Epithelial cell of esophagus (primary cell): ENCODE measurements at regions not wholly inside any gene's neighbourhood (a gene's known extent, or its start where the extent isn't known, plus 50 kb on each side); places are given as distances from the start of the nearest gene placed in this dataset.
"Not testable (repeated sequence)": the region's sequence is repeated elsewhere in the genome, so short reads cannot be mapped to it uniquely, and the experiment has no call there.

ENCODE experiments used
- DNase-seq: peaks from one replicate; pipeline ENCODE4 v3.0.0; 2010; ENCODE audit warnings: low read depth
- H3K4me3 ChIP-seq: 2 replicates; pipeline ENCODE4 v1.5.1; 2011; ENCODE audit warnings: mild to moderate bottlenecking, low read length, control low read depth
- TF ChIP-seq, protein P1 (sequence below): IDR thresholded peaks from 2 replicates; pipeline ENCODE4 v1.5.1; 2011; ENCODE audit warnings: low read depth, mild to moderate bottlenecking, low read length, control low read depth, inconsistent platforms; ENCODE audit not compliant: insufficient read depth; ENCODE audit errors: missing control alignments

- no peak for DNase-seq
- TF ChIP-seq, protein P1, sequence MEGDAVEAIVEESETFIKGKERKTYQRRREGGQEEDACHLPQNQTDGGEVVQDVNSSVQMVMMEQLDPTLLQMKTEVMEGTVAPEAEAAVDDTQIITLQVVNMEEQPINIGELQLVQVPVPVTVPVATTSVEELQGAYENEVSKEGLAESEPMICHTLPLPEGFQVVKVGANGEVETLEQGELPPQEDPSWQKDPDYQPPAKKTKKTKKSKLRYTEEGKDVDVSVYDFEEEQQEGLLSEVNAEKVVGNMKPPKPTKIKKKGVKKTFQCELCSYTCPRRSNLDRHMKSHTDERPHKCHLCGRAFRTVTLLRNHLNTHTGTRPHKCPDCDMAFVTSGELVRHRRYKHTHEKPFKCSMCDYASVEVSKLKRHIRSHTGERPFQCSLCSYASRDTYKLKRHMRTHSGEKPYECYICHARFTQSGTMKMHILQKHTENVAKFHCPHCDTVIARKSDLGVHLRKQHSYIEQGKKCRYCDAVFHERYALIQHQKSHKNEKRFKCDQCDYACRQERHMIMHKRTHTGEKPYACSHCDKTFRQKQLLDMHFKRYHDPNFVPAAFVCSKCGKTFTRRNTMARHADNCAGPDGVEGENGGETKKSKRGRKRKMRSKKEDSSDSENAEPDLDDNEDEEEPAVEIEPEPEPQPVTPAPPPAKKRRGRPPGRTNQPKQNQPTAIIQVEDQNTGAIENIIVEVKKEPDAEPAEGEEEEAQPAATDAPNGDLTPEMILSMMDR, result no peak
- H3K4me3 ChIP-seq, result no peak overlapping the region
Measured at GRCh38 chr3:192064959-192065358, 604.0 kb downstream of the PYDC2 start.

DNA sequence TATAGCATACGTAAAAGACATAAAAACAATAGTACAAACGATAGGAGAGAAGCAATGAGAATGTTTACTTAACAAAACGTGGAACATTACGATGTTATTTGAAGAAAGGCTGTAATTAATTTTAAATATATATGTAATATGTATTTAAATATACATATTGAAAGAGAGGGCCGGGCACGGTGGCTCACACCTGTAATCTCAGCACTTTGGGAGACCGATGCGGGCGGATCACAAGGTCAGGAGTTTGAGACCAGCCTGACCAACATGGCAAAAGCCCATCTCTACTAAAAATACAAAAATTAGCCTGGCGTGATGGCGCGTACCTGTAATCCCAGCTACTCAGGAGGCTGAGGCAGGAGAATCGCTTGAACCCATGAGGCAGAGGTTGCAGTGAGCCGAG, 605.3 kb downstream of the PYDC2 start:
- not testable (repeated sequence) for DNase-seq, H3K4me3 ChIP-seq

GRCh38 chr3:192068464-192069254, 607.7 kb downstream of the PYDC2 start:
- TF ChIP-seq, protein P1, result no peak
- DNase-seq, result no peak
- no peak overlapping the region for H3K4me3 ChIP-seq

GRCh38 chr3:192077795-192078497, 617.0 kb downstream of the PYDC2 start:
- DNase-seq, result no peak
- TF ChIP-seq, protein P1, result no peak
- no peak overlapping the region for H3K4me3 ChIP-seq

GRCh38 chr3:192079098-192079497, 618.1 kb downstream of the PYDC2 start:
- DNase-seq, result no peak
- H3K4me3 ChIP-seq, result no peak overlapping the region
- TF ChIP-seq, protein P1, result no peak

DNA sequence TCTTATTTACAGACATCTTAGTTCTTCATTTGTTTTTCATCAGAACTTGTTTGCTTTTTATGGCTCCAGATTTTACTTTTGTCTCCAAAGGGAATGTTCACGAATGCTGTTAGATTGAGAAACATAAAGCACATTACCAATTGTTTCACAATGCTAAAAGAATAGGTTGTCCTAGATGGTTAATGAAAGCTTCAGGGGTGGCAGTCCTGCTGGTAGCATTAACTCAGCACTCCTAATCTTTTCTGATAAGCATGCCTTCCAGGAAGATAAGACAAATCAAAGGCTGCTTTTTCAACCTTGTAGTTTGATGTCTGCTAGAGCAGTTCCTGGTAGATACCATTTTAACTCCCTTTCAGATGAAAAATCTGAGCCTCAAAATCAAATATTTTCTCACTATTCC, 619.4 kb downstream of the PYDC2 start:
- H3K4me3 ChIP-seq, result no peak overlapping the region
- TF ChIP-seq, protein P1, result no peak
- no peak for DNase-seq

DNA sequence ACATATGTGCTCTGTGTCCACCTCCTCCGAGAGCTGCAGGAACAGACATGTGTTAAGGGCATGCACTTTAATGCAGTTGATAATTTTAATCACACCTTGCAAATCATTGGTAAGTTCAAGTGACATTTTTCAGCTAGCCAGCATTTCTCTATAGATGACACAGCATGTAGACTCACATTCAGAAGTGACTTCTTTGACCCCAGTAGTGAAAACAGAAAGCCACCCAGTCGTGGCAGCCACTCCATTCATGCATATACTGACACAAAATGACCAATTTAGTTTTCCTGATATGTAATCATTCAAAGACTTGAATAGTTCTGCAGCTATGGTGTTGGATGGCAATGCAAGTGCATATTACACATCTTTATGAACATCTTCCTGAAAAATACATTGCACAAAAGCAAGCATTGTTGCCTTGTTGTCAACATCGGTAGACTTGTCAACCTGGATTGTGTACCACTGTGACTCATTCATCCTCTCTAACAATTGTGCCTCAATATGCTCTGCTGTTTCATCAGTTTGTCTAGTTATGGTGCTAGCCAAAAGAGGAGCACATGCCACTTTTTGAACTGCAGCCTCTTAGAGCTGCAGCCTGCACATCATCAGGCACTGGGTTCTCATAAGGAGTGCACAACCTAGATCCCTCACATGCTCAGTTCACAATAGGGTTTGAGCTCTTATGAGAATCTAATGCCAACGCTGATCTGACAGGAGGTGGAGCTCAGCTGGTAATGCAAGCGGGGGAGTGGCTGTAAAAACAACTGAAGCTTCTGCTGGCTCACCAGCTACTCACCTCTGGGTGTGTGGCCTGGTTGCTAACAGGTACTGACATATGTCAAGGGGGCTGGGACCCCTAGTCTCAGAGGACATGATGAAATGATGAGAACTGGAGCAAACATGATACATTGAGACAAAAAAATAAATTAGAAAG, 622.0 kb downstream of the PYDC2 start:
- DNase-seq, result peak; percentile 75
- H3K4me3 ChIP-seq, result no peak overlapping the region
- TF ChIP-seq, protein P1, result no peak
